Ishikawa (cell line): ENCODE measurements at regions not wholly inside any gene's neighbourhood (a gene's known extent, or its start where the extent isn't known, plus 50 kb on each side); places are given as distances from the start of the nearest gene placed in this dataset.

Experiments
- CEBPB ChIP-seq: IDR thresholded peaks from 2 replicates; pipeline ENCODE4 v1.6.1; 2012
- FOXM1 ChIP-seq: IDR thresholded peaks from 2 replicates; pipeline ENCODE4 v1.6.1; 2012; ENCODE audit warnings: low read depth, borderline replicate concordance
- NFIC ChIP-seq: IDR thresholded peaks from 2 replicates; pipeline ENCODE4 v1.6.1; 2012
- YY1 ChIP-seq: IDR thresholded peaks from 2 replicates; pipeline ENCODE4 v1.6.1; 2012; ENCODE audit warnings: low read depth
- ZBTB7A ChIP-seq: IDR thresholded peaks from 2 replicates; pipeline ENCODE4 v1.6.1; 2012; ENCODE audit warnings: low read depth
- TF ChIP-seq, protein P1 (sequence below): IDR thresholded peaks from 2 replicates; pipeline ENCODE4 v1.6.1; 2012

DNA sequence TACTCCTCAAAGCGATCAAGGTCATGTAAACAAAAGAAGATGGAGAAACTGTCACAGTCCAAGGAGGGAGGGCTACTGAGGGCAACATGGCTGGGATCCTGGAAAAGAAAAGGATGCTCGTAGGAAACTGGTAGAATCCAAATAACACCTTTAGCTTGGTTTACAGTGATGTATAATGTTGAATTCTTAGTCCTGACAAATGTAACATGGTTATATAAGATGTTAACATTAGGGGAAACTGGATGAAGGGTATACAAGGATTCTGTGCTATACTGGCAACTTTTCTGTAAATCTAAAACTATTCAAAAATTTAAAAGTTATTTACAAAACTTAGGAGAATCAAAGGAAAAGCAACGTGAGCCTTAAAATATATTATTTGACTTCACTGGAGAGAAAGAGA lies 257.0 kb downstream of the TTC32 start:
- TF ChIP-seq CEBPB: no peak
- TF ChIP-seq NFIC: no peak
- no peak for TF ChIP-seq ZBTB7A
- TF ChIP-seq FOXM1: no peak
- TF ChIP-seq, protein P1, sequence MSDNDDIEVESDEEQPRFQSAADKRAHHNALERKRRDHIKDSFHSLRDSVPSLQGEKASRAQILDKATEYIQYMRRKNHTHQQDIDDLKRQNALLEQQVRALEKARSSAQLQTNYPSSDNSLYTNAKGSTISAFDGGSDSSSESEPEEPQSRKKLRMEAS: no peak
- no peak for TF ChIP-seq YY1
